ENCODE measurements at regions not wholly inside any gene's neighbourhood (a gene's known extent, or its start where the extent isn't known, plus 50 kb on each side); places are given as distances from the start of the nearest gene placed in this dataset.

GRCh38 chr2:35989503-35989902 is 366.1 kb upstream of the CRIM1 start:
- H3K4me3 ChIP-seq (ENCODE audit: control insufficient read depth, low read depth, low read length) = no peak overlapping the region
- TF ChIP-seq CTCF (IDR thresholded peaks at IDR 0.05; ENCODE audit: control insufficient read depth, insufficient read depth, low read depth, low read length, missing control alignments) = no peak
- no peak for DNase-seq (ENCODE audit: low read depth)

DNA sequence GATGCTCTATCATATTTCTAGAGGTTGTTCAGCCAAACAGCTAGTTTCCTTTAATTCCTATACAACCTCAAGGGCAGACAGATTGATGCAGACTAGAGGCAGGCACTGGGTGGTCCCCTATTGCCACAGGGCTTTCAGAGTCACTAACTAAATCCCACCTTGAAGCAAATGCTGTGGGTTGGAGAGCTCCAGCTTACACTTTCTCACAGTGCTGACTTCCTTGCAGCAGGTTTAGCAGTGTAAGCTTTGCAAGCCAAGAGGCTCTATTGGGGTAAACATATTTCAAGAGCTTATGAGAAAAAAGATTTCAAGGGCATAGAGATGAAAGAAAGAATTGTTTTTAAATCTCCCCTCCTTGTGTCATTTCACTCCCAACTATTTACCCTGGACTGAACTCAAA is 366.5 kb upstream of the CRIM1 start:
- H3K4me3 ChIP-seq (ENCODE audit: control insufficient read depth, low read depth, low read length) = no peak overlapping the region
- TF ChIP-seq CTCF (IDR thresholded peaks at IDR 0.05; ENCODE audit: control insufficient read depth, insufficient read depth, low read depth, low read length, missing control alignments) = no peak
- no peak for DNase-seq (ENCODE audit: low read depth)

- no peak overlapping the region for H3K4me3 ChIP-seq (ENCODE audit: control insufficient read depth, low read depth, low read length)
- no peak for DNase-seq (ENCODE audit: low read depth)
- no peak for TF ChIP-seq CTCF (IDR thresholded peaks at IDR 0.05; ENCODE audit: control insufficient read depth, insufficient read depth, low read depth, low read length, missing control alignments)
These were observed 368.7 kb upstream of the CRIM1 start for GRCh38 chr2:35986871-35987270.

DNA sequence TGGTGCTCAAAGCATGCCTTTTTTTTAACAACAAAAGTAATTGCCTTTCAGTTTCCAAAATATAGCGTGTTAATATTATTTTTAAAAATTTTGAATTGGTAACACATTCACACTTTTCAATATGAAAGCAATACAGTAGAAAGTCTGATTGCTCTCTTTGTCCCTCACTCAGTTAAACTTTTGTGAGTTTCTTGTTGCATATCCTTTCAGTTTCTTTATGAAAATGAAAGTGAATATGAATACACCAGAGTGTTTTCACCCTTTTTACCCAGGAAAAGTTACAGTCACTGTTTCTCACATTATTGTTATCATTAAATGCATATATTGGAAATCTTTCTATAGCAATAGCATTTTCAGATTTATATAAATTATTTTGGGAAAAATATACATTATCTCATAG is 377.4 kb upstream of the CRIM1 start:
- DNase-seq (ENCODE audit: low read depth) = no peak
- no peak for TF ChIP-seq CTCF (IDR thresholded peaks at IDR 0.05; ENCODE audit: control insufficient read depth, insufficient read depth, low read depth, low read length, missing control alignments)
- H3K4me3 ChIP-seq (ENCODE audit: control insufficient read depth, low read depth, low read length) = no peak overlapping the region

DNA sequence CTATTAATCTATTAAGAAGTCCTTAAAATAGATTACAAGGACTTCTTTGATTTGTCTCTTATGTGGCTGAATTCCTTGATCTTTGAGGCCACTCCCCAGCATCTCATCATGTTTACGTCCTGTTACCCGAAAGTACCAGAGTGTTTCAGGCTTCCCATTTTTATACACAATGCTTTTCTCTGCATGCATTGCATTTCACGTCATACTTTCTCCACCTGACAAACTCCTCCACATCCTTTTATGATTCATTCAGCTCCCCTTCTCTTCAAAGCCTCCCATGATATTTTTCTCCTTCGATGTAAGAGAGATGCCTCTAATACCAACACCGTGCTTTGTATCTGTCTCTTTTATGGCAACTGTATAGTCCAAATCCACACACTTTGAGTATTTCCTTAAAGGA is 379.0 kb upstream of the CRIM1 start:
- TF ChIP-seq CTCF (IDR thresholded peaks at IDR 0.05; ENCODE audit: control insufficient read depth, insufficient read depth, low read depth, low read length, missing control alignments) = no peak
- no peak overlapping the region for H3K4me3 ChIP-seq (ENCODE audit: control insufficient read depth, low read depth, low read length)
- DNase-seq (ENCODE audit: low read depth) = no peak

DNA sequence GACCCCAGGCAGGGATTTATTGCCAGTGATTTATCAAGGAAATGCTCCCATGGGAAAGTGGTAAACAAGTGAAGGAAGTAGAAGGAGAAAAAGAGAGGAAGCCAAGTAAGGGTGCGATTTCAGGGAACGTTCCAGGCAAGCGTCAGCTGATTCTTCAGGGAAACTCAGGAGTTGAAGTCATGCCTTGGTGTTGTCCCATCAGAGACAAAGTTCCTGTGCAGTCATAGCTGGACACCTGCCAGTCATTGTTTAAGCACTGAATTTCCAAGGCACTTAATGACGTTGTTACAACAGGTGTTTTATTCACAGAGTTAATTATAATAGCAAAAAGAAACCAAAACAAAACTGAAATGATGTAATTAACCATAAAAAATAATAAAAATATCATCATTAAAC is 381.8 kb upstream of the CRIM1 start:
- no peak for DNase-seq (ENCODE audit: low read depth)

More for the DNA sequence above, 381.8 kb upstream of the CRIM1 start:
- TF ChIP-seq CTCF (IDR thresholded peaks at IDR 0.05; ENCODE audit: control insufficient read depth, insufficient read depth, low read depth, low read length, missing control alignments) = no peak
- H3K4me3 ChIP-seq (ENCODE audit: control insufficient read depth, low read depth, low read length) = no peak overlapping the region
